NB4 (cell line): ENCODE measurements at regions not wholly inside any gene's neighbourhood (a gene's known extent, or its start where the extent isn't known, plus 50 kb on each side); places are given as distances from the start of the nearest gene placed in this dataset.

Experiments
- MYC ChIP-seq: IDR thresholded peaks from 2 replicates; pipeline ENCODE4 v1.6.1; 2011; ENCODE audit warnings: low read depth, low read length
- POLR2A ChIP-seq: IDR thresholded peaks from 2 replicates; pipeline ENCODE4 v1.6.1; 2011; ENCODE audit warnings: mild to moderate bottlenecking; ENCODE audit not compliant: insufficient read length; ENCODE audit errors: extremely low read depth
- TF ChIP-seq, protein P1 (sequence below): IDR thresholded peaks from one replicate; pipeline ENCODE4 v1.5.1; 2012; ENCODE audit warnings: low read depth, low read length
- TF ChIP-seq, protein P2 (sequence below): IDR thresholded peaks from 2 replicates; pipeline ENCODE4 v1.6.1; 2011; ENCODE audit warnings: low read depth, low read length

DNA sequence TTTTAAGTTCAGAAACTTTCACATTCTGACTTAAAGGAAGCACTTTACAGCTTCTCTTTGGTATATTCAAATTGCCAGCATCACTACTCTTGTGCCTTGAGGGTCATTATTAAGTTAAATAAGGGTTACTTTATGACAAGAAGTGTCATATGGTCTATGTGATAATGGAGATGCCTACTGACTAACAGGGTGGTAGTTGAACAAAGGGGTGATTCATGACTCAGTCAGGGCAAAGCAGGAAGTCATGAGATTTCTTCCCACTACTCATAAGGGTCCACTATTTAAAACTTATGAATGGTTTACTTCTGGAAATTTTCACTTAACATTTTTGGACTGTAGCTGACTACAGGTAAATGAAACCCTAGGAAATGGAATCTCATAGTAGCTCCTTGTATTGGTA, 938.3 kb upstream of the PTPRD start:
- TF ChIP-seq, protein P1, sequence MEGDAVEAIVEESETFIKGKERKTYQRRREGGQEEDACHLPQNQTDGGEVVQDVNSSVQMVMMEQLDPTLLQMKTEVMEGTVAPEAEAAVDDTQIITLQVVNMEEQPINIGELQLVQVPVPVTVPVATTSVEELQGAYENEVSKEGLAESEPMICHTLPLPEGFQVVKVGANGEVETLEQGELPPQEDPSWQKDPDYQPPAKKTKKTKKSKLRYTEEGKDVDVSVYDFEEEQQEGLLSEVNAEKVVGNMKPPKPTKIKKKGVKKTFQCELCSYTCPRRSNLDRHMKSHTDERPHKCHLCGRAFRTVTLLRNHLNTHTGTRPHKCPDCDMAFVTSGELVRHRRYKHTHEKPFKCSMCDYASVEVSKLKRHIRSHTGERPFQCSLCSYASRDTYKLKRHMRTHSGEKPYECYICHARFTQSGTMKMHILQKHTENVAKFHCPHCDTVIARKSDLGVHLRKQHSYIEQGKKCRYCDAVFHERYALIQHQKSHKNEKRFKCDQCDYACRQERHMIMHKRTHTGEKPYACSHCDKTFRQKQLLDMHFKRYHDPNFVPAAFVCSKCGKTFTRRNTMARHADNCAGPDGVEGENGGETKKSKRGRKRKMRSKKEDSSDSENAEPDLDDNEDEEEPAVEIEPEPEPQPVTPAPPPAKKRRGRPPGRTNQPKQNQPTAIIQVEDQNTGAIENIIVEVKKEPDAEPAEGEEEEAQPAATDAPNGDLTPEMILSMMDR = no peak
- TF ChIP-seq POLR2A = no peak
- TF ChIP-seq, protein P2, sequence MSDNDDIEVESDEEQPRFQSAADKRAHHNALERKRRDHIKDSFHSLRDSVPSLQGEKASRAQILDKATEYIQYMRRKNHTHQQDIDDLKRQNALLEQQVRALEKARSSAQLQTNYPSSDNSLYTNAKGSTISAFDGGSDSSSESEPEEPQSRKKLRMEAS = no peak
- no peak for TF ChIP-seq MYC
